SU-DHL-6 (cell line): ENCODE measurements at regions not wholly inside any gene's neighbourhood (a gene's known extent, or its start where the extent isn't known, plus 50 kb on each side); places are given as distances from the start of the nearest gene placed in this dataset.

Experiments used
- H2AFZ ChIP-seq: fragments of 200-600 bp; sonication (generic); 2 replicates; pipeline ENCODE4 v1.6.1; 2014; ENCODE audit warnings: low read depth, mild to moderate bottlenecking, moderate library complexity, mixed read lengths, antibody characterized with exemption, low read length; ENCODE audit not compliant: severe bottlenecking
- H3F3A ChIP-seq: fragments of 200-600 bp; shearing (Covaris generic); 2 replicates; pipeline ENCODE4 v1.6.0; 2016; ENCODE audit warnings: antibody characterized with exemption, mild to moderate bottlenecking; ENCODE audit not compliant: insufficient read depth
- H3K27ac ChIP-seq: fragments of 200-600 bp; sonication (generic); 2 replicates; pipeline ENCODE4 v1.5.1; 2016; ENCODE audit warnings: low read depth, mild to moderate bottlenecking, low read length, moderate library complexity, mixed read lengths
- H3K27me3 ChIP-seq: fragments of 200-600 bp; sonication (generic), shearing (Covaris generic); 2 replicates; pipeline ENCODE4 v1.6.0; 2014; ENCODE audit warnings: mild to moderate bottlenecking, low read length
- H3K36me3 ChIP-seq: fragments of 200-600 bp; sonication (generic); 2 replicates; pipeline ENCODE4 v1.6.1; 2014; ENCODE audit warnings: mild to moderate bottlenecking, low read length, mixed read lengths
- H3K4me2 ChIP-seq: fragments of 300-600, 200-600 bp; shearing (Covaris generic), sonication (generic); 2 replicates; pipeline ENCODE4 v1.6.0; 2014; ENCODE audit warnings: low read length, low read depth, mild to moderate bottlenecking; ENCODE audit not compliant: poor library complexity, severe bottlenecking
- H3K4me3 ChIP-seq: fragments of 200-600 bp; sonication (generic); 2 replicates; pipeline ENCODE4 v1.5.1; 2014; ENCODE audit warnings: antibody characterized with exemption, low read length, mild to moderate bottlenecking, mixed read lengths; ENCODE audit not compliant: insufficient read depth, poor library complexity, severe bottlenecking
- H3K79me2 ChIP-seq: fragments of 200-600 bp; sonication (generic); 2 replicates; pipeline ENCODE4 v1.6.1; 2014; ENCODE audit warnings: mild to moderate bottlenecking, low read length, moderate library complexity; ENCODE audit not compliant: insufficient read depth
- H3K9ac ChIP-seq: fragments of 200-600 bp; sonication (generic); 2 replicates; pipeline ENCODE4 v1.7.0; 2014; ENCODE audit warnings: mild to moderate bottlenecking, low read length
- H3K9me2 ChIP-seq: fragments of 200-600 bp; sonication (generic); replicated peaks from 2 replicates; pipeline ENCODE4 v1.6.1; 2014; ENCODE audit warnings: low read length; ENCODE audit not compliant: insufficient read depth
- H3K9me3 ChIP-seq: fragments of 200-600 bp; sonication (generic); 2 replicates; pipeline ENCODE4 v1.6.1; 2014; ENCODE audit warnings: low read length, mixed read lengths; ENCODE audit not compliant: insufficient read depth
- H4K20me1 ChIP-seq: fragments of 200-600 bp; sonication (generic); 2 replicates; pipeline ENCODE4 v1.6.1; 2014; ENCODE audit warnings: low read depth, mild to moderate bottlenecking, antibody characterized with exemption, low read length, moderate library complexity, mixed read lengths
- EZH2phosphoT487 ChIP-seq: fragments of 200-600 bp; sonication (generic), shearing (Covaris generic); conservative IDR thresholded peaks from 2 replicates; pipeline ENCODE4 v1.6.1; 2018; ENCODE audit warnings: mild to moderate bottlenecking, antibody characterized with exemption, low read length, moderate library complexity, mixed read lengths
- TF ChIP-seq, protein P1 (sequence below): fragments of 200-600 bp; sonication (generic); IDR thresholded peaks from one replicate; pipeline ENCODE4 v1.5.1; 2017; ENCODE audit warnings: antibody characterized with exemption, mild to moderate bottlenecking, low read length, moderate library complexity; ENCODE audit not compliant: insufficient read depth, poor library complexity, severe bottlenecking

DNA sequence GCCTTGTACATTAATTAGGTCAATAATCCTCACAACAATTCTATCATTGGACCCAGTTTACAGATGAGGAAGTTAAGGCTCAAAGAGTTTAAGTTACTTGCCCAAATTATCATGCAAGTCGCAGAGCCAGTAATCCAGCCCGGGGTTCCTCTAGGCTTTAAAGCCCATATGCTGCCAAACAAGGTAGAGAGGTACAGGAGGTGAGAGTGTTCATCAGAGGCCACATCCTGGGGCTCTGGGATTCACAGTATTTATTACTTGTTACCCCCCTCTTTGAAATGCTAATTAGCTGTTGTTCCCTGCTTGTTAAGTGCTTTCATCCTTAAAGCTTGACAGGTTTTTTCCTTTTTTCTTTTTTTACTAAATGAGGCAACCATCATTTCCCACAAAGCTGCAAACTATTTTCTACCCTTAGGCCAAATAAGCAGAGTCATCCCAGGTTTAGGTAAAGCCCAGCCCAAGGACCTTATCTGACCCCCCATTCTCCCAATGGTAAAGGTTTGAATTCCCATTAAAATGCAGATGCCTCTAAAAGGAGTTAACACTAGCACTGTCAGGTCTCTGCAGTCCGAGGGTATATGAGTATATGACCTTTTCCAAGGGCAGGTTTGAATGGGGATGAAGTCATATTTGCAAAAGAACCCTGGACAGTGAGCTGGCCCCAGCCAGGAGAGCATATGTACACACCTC is 150.3 kb downstream of the SOX3 start:
- Histone ChIP-seq H3K27me3 (no peaks in the 10 kb centered on the region), H2AFZ (no peak overlapping the region), H3K9me3 (no peaks in the 10 kb centered on the region), H3K79me2 (no peaks in the 10 kb centered on the region), H4K20me1 (no peaks in the 10 kb centered on the region), H3K4me2 (no peak overlapping the region), H3K36me3 (no peaks in the 10 kb centered on the region), H3K4me3 (no peak overlapping the region), H3K9me2 (no peaks in the 10 kb centered on the region), H3K27ac (no peak overlapping the region), H3K9ac (no peak overlapping the region), H3F3A (no peaks in the 10 kb centered on the region)
- no peak for TF ChIP-seq EZH2phosphoT487
- TF ChIP-seq, protein P1, sequence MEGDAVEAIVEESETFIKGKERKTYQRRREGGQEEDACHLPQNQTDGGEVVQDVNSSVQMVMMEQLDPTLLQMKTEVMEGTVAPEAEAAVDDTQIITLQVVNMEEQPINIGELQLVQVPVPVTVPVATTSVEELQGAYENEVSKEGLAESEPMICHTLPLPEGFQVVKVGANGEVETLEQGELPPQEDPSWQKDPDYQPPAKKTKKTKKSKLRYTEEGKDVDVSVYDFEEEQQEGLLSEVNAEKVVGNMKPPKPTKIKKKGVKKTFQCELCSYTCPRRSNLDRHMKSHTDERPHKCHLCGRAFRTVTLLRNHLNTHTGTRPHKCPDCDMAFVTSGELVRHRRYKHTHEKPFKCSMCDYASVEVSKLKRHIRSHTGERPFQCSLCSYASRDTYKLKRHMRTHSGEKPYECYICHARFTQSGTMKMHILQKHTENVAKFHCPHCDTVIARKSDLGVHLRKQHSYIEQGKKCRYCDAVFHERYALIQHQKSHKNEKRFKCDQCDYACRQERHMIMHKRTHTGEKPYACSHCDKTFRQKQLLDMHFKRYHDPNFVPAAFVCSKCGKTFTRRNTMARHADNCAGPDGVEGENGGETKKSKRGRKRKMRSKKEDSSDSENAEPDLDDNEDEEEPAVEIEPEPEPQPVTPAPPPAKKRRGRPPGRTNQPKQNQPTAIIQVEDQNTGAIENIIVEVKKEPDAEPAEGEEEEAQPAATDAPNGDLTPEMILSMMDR: no peak

DNA sequence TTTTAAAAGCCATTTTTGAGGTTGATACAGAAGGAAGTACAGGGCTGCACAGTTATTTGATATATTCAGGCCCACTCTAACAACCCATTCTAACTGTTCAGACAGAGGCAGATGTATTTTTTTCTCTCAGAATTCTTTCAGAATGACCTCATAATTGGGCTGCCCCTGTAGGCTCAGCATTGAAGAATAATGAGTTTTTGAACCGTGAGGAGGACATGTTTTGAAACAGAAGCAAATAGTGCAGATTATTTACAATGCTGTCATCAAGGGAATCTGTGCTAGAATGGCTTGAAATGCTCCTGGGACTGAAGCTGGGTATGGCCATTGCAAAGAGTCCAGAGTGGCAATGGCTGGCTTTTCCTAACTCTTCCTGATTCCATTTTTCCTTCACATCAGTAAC is 158.1 kb downstream of the SOX3 start:
- TF ChIP-seq, protein P1: no peak
- no peak for TF ChIP-seq EZH2phosphoT487
- Histone ChIP-seq H4K20me1 (no peaks in the 10 kb centered on the region), H2AFZ (no peak overlapping the region), H3K27me3 (no peaks in the 10 kb centered on the region), H3K9ac (no peak overlapping the region), H3K9me2 (no peaks in the 10 kb centered on the region), H3K79me2 (no peaks in the 10 kb centered on the region), H3F3A (no peaks in the 10 kb centered on the region), H3K27ac (no peak overlapping the region), H3K9me3 (no peaks in the 10 kb centered on the region), H3K36me3 (no peaks in the 10 kb centered on the region), H3K4me2 (no peak overlapping the region), H3K4me3 (no peak overlapping the region)

DNA sequence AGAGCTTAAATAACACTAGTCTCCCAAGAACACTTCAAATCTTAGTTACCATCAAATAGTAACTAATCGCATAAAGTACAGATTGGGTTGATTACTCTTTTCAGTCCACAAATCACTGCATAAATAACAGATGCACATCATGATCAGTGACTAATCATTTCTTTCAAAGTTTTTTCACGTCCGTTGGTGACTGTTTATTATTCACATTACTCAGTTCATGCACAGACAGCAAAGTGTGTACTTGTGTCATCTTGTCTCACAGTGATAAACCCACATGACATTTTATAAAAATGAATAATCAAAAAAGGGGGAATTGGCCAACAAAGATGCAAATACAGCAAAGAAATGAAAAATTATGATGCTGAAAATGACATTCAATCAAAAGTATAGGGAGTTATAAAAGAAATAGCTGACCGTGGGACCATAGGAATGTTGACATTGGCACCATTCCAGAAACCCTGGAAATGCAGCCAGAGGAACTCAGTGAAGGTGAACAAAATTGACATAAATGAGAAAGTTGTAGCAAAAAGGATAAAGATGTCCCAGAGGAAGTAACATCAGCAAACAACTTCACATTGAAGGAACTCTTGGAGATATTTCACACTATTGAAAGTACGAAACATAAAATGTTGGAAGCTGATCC is 161.5 kb downstream of the SOX3 start:
- TF ChIP-seq, protein P1: no peak
- TF ChIP-seq EZH2phosphoT487: no peak
- no peak overlapping the region for H3K27ac ChIP-seq
- H3K79me2 ChIP-seq: no peaks in the 10 kb centered on the region
- H3K9me3 ChIP-seq: no peaks in the 10 kb centered on the region
- no peaks in the 10 kb centered on the region for H4K20me1 ChIP-seq
- H3F3A ChIP-seq: no peaks in the 10 kb centered on the region
- no peak overlapping the region for H3K9ac ChIP-seq
- no peaks in the 10 kb centered on the region for H3K27me3 ChIP-seq
- H3K4me2 ChIP-seq: no peak overlapping the region
- no peaks in the 10 kb centered on the region for H3K36me3 ChIP-seq
- H2AFZ ChIP-seq: no peak overlapping the region
- no peaks in the 10 kb centered on the region for H3K9me2 ChIP-seq
- H3K4me3 ChIP-seq: no peak overlapping the region
